HEK293 (cell line): ENCODE measurements at regions not wholly inside any gene's neighbourhood (a gene's known extent, or its start where the extent isn't known, plus 50 kb on each side); places are given as distances from the start of the nearest gene placed in this dataset.

ENCODE experiments used
- CTCF ChIA-PET: fragments of 350-600 bp; formaldehyde crosslinking; extraction: SDS; loops from one replicate; lab custom pipeline; 2021; ENCODE audit warnings: antibody characterized with exemption; lab: Yijun Ruan, JAX
- POLR2A ChIA-PET: fragments of 300-600 bp; formaldehyde crosslinking; extraction: SDS; loops from one replicate; lab custom pipeline; 2020; ENCODE audit warnings: antibody characterized with exemption, inconsistent platforms; lab: Yijun Ruan, JAX
- H3K27ac ChIP-seq: fragments of 200-500 bp; sonication (Bioruptor generic); 2 replicates; pipeline ENCODE4 v1.5.1; 2014; ENCODE audit warnings: low read depth, low read length, control low read depth, inconsistent platforms; ENCODE audit errors: extremely low read depth
- H3K36me3 ChIP-seq, 2 experiments: fragments of 200-500 bp in 1 of 2; sonication (Bioruptor generic) in 1 of 2; 1 replicate in 1 of 2; 2 replicates in 1 of 2; pipeline ENCODE4 v1.5.1; 2014 to 2017; ENCODE audit warnings: inconsistent platforms in 2 of 2, low read length in 2 of 2; ENCODE audit not compliant: control insufficient read depth in 2 of 2, insufficient read depth in 1 of 2
- H3K4me1 ChIP-seq: fragments of 200-500 bp; sonication (Bioruptor generic); 2 replicates; pipeline ENCODE4 v1.5.1; 2014; ENCODE audit warnings: mild to moderate bottlenecking, low read length, inconsistent platforms; ENCODE audit not compliant: control insufficient read depth, insufficient read depth
- H3K4me3 ChIP-seq: 2 replicates; pipeline ENCODE4 v1.5.1; 2011; ENCODE audit warnings: low read depth, mild to moderate bottlenecking, control low read depth, low read length, moderate library complexity
- H3K9me3 ChIP-seq: fragments of 200-500 bp; sonication (Bioruptor generic); 2 replicates; pipeline ENCODE4 v1.5.1; 2014; ENCODE audit warnings: low read depth, low read length, inconsistent platforms; ENCODE audit not compliant: control insufficient read depth, insufficient read depth
- GLIS1 ChIP-seq: fragments of 450-650 bp; formaldehyde crosslinking; IDR thresholded peaks from 2 replicates; pipeline ENCODE4 v1.5.1; 2016; ENCODE audit warnings: missing biosample characterization, missing genetic modification characterization
- MEIS1 ChIP-seq: sonication (generic); formaldehyde crosslinking; IDR thresholded peaks from 2 replicates; pipeline ENCODE4 v1.8.1; 2022; ENCODE audit warnings: missing genetic modification reagents, mild to moderate bottlenecking, borderline replicate concordance
- OVOL3 ChIP-seq: fragments of 450-650 bp; formaldehyde crosslinking; IDR thresholded peaks from 2 replicates; pipeline ENCODE4 v1.5.1; 2016; ENCODE audit warnings: missing biosample characterization, missing genetic modification characterization
- PRDM10 ChIP-seq: fragments of 450-650 bp; formaldehyde crosslinking; IDR thresholded peaks from 2 replicates; pipeline ENCODE4 v1.5.1; 2016; ENCODE audit warnings: missing biosample characterization, missing genetic modification characterization
- SALL2 ChIP-seq: fragments of 450-650 bp; formaldehyde crosslinking; IDR thresholded peaks from 2 replicates; pipeline ENCODE4 v1.5.0; 2017; ENCODE audit warnings: missing biosample characterization, mild to moderate bottlenecking, missing genetic modification characterization, borderline replicate concordance
- ZBTB48 ChIP-seq: fragments of 450-650 bp; formaldehyde crosslinking; IDR thresholded peaks from 2 replicates; pipeline ENCODE4 v1.5.1; 2016; ENCODE audit warnings: missing biosample characterization, missing genetic modification characterization
- ZBTB8A ChIP-seq: fragments of 450-650 bp; formaldehyde crosslinking; IDR thresholded peaks from 2 replicates; pipeline ENCODE4 v1.5.1; 2016; ENCODE audit warnings: missing biosample characterization, missing genetic modification characterization
- ZFP69B ChIP-seq: fragments of 450-650 bp; formaldehyde crosslinking; IDR thresholded peaks from 2 replicates; pipeline ENCODE4 v1.5.1; 2016; ENCODE audit warnings: missing biosample characterization, missing genetic modification characterization
- ZIC2 ChIP-seq: fragments of 450-650 bp; formaldehyde crosslinking; IDR thresholded peaks from 2 replicates; pipeline ENCODE4 v1.5.1; 2016; ENCODE audit warnings: missing biosample characterization, missing genetic modification characterization
- ZNF10 ChIP-seq: fragments of 450-650 bp; formaldehyde crosslinking; IDR thresholded peaks from 2 replicates; pipeline ENCODE4 v1.5.1; 2017; ENCODE audit warnings: missing biosample characterization, missing genetic modification characterization
- ZNF274 ChIP-seq, 2 experiments: fragments of 200-500 bp in 1 of 2; fragments of 450-650 bp in 1 of 2; sonication (Bioruptor generic) in 1 of 2; formaldehyde crosslinking in 1 of 2; IDR thresholded peaks; 2 replicates each; pipeline versions ENCODE4 v1.5.1 to v1.6.1; 2014 to 2016; ENCODE audit warnings: borderline replicate concordance in 1 of 2, inconsistent platforms in 1 of 2, low read length in 1 of 2, missing biosample characterization in 1 of 2, missing genetic modification characterization in 1 of 2
- ZNF350 ChIP-seq: fragments of 450-650 bp; formaldehyde crosslinking; IDR thresholded peaks from 2 replicates; pipeline ENCODE4 v1.5.0; 2017; ENCODE audit warnings: missing biosample characterization, mild to moderate bottlenecking, missing genetic modification characterization
- ZNF555 ChIP-seq: fragments of 450-650 bp; formaldehyde crosslinking; conservative IDR thresholded peaks from 2 replicates; pipeline ENCODE4 v1.5.1; 2017; ENCODE audit warnings: missing biosample characterization, mild to moderate bottlenecking, missing genetic modification characterization, inconsistent platforms
- ZNF596 ChIP-seq: fragments of 450-650 bp; IDR thresholded peaks from 2 replicates; pipeline ENCODE4 v1.5.0; 2018; ENCODE audit warnings: missing biosample characterization, mild to moderate bottlenecking, missing genetic modification characterization, moderate library complexity
- ZNF785 ChIP-seq: fragments of 450-650 bp; formaldehyde crosslinking; IDR thresholded peaks from 2 replicates; pipeline ENCODE4 v1.5.1; 2016; ENCODE audit warnings: missing biosample characterization, missing genetic modification characterization
- ZNF837 ChIP-seq: fragments of 450-650 bp; formaldehyde crosslinking; IDR thresholded peaks from 2 replicates; pipeline ENCODE4 v1.5.1; 2016; ENCODE audit warnings: missing biosample characterization, missing genetic modification characterization
- ZSCAN16 ChIP-seq: fragments of 450-650 bp; formaldehyde crosslinking; IDR thresholded peaks from 2 replicates; pipeline ENCODE4 v1.5.1; 2016; ENCODE audit warnings: missing biosample characterization, missing genetic modification characterization
- ZSCAN30 ChIP-seq: fragments of 450-650 bp; IDR thresholded peaks from 2 replicates; pipeline ENCODE4 v1.5.1; 2018; ENCODE audit warnings: missing biosample characterization, mild to moderate bottlenecking, missing genetic modification characterization, moderate library complexity
- TF ChIP-seq, protein P1 (sequence below): fragments of 450-650 bp; formaldehyde crosslinking; IDR thresholded peaks from 2 replicates; pipeline ENCODE4 v1.5.1; 2016; ENCODE audit warnings: missing biosample characterization, missing genetic modification characterization
- TF ChIP-seq, protein P2 (sequence below): fragments of 450-650 bp; formaldehyde crosslinking; IDR thresholded peaks from 2 replicates; pipeline ENCODE4 v1.5.1; 2016; ENCODE audit warnings: missing biosample characterization, missing genetic modification characterization
- TF ChIP-seq, protein P3 (sequence below): fragments of 450-650 bp; formaldehyde crosslinking; IDR thresholded peaks from 2 replicates; pipeline ENCODE4 v1.5.1; 2016; ENCODE audit warnings: missing biosample characterization, missing genetic modification characterization, low read depth

- no peak overlapping the region for H3K27ac ChIP-seq
- no peaks in the 10 kb centered on the region for H3K9me3 ChIP-seq
- TF ChIP-seq ZBTB48 (tag by site-specific recombination) (no peak), ZNF596 (no peak), GLIS1 (no peak)
- TF ChIP-seq, protein P1, sequence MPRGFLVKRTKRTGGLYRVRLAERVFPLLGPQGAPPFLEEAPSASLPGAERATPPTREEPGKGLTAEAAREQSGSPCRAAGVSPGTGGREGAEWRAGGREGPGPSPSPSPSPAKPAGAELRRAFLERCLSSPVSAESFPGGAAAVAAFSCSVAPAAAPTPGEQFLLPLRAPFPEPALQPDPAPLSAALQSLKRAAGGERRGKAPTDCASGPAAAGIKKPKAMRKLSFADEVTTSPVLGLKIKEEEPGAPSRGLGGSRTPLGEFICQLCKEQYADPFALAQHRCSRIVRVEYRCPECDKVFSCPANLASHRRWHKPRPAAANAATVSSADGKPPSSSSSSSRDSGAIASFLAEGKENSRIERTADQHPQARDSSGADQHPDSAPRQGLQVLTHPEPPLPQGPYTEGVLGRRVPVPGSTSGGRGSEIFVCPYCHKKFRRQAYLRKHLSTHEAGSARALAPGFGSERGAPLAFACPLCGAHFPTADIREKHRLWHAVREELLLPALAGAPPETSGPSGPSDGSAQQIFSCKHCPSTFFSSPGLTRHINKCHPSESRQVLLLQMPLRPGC (tag by site-specific recombination) = no peak
- ChIA-PET CTCF (interaction anchor here (0.9 kb wide), 1 partner anchor 14 kb away, joined by 3 read pairs; no protein-coding TSS in a partner anchor), POLR2A (no interaction called here)
- no peaks in the 10 kb centered on the region for H3K4me1 ChIP-seq
- no peak overlapping the region for H3K4me3 ChIP-seq
- no peaks in the 10 kb centered on the region for H3K36me3 ChIP-seq
These were observed 194.2 kb downstream of the SYT10 start for GRCh38 chr12:33245434-33245833.

- POLR2A ChIA-PET = no interaction called here
- Histone ChIP-seq H3K36me3 (no peaks in the 10 kb centered on the region), H3K27ac (no peak overlapping the region), H3K9me3 (no peaks in the 10 kb centered on the region), H3K4me3 (no peak overlapping the region)
- CTCF ChIA-PET = no interaction called here
- no peak for TF ChIP-seq PRDM10 (tag by site-specific recombination)
- TF ChIP-seq ZSCAN16 = no peak
- TF ChIP-seq, protein P2, sequence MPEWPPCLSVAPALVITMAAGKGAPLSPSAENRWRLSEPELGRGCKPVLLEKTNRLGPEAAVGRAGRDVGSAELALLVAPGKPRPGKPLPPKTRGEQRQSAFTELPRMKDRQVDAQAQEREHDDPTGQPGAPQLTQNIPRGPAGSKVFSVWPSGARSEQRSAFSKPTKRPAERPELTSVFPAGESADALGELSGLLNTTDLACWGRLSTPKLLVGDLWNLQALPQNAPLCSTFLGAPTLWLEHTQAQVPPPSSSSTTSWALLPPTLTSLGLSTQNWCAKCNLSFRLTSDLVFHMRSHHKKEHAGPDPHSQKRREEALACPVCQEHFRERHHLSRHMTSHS (tag by site-specific recombination) = no peak
- no peak for TF ChIP-seq ZIC2 (tag by site-specific recombination)
- TF ChIP-seq MEIS1 (CRISPR knock-in tag) = no peak
- no peak for TF ChIP-seq ZNF837 (tag by site-specific recombination)
- TF ChIP-seq ZFP69B (tag by site-specific recombination) = no peak
- no peak for TF ChIP-seq ZNF274 (IDR thresholded peaks at IDR 0.05; ENCODE audit: low read length)
- TF ChIP-seq ZNF274 (tag by site-specific recombination; IDR thresholded peaks at IDR 0.05; ENCODE audit: borderline replicate concordance) = no peak
- TF ChIP-seq ZSCAN30 (tag by site-specific recombination) = no peak
- no peak for TF ChIP-seq ZNF10 (tag by site-specific recombination)
- TF ChIP-seq ZNF785 = no peak
- TF ChIP-seq ZNF555 (tag by site-specific recombination) = no peak
- no peak for TF ChIP-seq ZBTB8A (tag by site-specific recombination)
- TF ChIP-seq, protein P3, sequence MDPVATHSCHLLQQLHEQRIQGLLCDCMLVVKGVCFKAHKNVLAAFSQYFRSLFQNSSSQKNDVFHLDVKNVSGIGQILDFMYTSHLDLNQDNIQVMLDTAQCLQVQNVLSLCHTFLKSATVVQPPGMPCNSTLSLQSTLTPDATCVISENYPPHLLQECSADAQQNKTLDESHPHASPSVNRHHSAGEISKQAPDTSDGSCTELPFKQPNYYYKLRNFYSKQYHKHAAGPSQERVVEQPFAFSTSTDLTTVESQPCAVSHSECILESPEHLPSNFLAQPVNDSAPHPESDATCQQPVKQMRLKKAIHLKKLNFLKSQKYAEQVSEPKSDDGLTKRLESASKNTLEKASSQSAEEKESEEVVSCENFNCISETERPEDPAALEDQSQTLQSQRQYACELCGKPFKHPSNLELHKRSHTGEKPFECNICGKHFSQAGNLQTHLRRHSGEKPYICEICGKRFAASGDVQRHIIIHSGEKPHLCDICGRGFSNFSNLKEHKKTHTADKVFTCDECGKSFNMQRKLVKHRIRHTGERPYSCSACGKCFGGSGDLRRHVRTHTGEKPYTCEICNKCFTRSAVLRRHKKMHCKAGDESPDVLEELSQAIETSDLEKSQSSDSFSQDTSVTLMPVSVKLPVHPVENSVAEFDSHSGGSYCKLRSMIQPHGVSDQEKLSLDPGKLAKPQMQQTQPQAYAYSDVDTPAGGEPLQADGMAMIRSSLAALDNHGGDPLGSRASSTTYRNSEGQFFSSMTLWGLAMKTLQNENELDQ (tag by site-specific recombination) = no peak
- no peak for TF ChIP-seq ZNF350 (tag by site-specific recombination)
- no peak for TF ChIP-seq OVOL3 (tag by site-specific recombination)
- no peak for TF ChIP-seq ZBTB48 (tag by site-specific recombination)
- no peak for TF ChIP-seq SALL2
- TF ChIP-seq, all 188 proteins: peak for 0
- H3K4me1 ChIP-seq = no peaks in the 10 kb centered on the region
These were observed 212.9 kb downstream of the SYT10 start for GRCh38 chr12:33226671-33227070.
